Liver (tissue), 3 donors: ENCODE measurements at regions not wholly inside any gene's neighbourhood (a gene's known extent, or its start where the extent isn't known, plus 50 kb on each side); places are given as distances from the start of the nearest gene placed in this dataset.

ENCODE experiments used
- FOXA1 ChIP-seq: IDR thresholded peaks from 2 replicates; pipeline ENCODE4 v1.6.1; 2016; ENCODE audit warnings: antibody characterized with exemption
- GABPA ChIP-seq, 2 donors: IDR thresholded peaks in 1 of 2; conservative IDR thresholded peaks in 1 of 2; 2 replicates each; pipeline ENCODE4 v1.6.1; 2016; ENCODE audit warnings: antibody characterized with exemption in 2 of 2, mild to moderate bottlenecking in 1 of 2, moderate library complexity in 1 of 2
- TF ChIP-seq, protein P1 (sequence below): fragments of 150-350 bp; IDR thresholded peaks from 2 replicates; pipeline ENCODE4 v1.5.1; 2017; ENCODE audit warnings: improper control_type of control experiment, low read depth, low read length; ENCODE audit not compliant: missing input control
- TF ChIP-seq, protein P2 (sequence below): IDR thresholded peaks from 2 replicates; pipeline ENCODE4 v1.6.1; 2016; ENCODE audit warnings: antibody characterized with exemption
- donor health status: healthy.
- donor health status: healthy.

DNA sequence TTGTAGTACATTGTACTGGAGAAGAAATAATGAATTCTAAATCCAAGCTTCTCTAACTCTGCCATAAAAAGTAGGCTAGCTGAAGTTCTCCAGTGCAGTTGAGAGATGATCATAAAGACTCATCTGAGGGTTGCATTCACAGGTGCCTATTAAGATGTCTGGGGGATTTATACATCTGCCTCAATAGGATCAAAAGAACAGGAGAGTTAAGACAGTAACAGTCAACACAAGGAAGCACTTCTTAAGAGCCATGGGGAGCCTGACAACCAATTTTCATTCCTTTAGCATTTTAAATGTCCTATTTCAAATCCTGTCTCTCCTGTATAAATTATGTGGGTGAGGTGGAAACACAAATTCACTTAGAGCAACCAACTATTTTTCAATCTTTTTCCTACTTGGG lies 432.4 kb upstream of the NWD2 start:
- TF ChIP-seq, protein P1, sequence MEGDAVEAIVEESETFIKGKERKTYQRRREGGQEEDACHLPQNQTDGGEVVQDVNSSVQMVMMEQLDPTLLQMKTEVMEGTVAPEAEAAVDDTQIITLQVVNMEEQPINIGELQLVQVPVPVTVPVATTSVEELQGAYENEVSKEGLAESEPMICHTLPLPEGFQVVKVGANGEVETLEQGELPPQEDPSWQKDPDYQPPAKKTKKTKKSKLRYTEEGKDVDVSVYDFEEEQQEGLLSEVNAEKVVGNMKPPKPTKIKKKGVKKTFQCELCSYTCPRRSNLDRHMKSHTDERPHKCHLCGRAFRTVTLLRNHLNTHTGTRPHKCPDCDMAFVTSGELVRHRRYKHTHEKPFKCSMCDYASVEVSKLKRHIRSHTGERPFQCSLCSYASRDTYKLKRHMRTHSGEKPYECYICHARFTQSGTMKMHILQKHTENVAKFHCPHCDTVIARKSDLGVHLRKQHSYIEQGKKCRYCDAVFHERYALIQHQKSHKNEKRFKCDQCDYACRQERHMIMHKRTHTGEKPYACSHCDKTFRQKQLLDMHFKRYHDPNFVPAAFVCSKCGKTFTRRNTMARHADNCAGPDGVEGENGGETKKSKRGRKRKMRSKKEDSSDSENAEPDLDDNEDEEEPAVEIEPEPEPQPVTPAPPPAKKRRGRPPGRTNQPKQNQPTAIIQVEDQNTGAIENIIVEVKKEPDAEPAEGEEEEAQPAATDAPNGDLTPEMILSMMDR: no peak
- TF ChIP-seq, protein P2, sequence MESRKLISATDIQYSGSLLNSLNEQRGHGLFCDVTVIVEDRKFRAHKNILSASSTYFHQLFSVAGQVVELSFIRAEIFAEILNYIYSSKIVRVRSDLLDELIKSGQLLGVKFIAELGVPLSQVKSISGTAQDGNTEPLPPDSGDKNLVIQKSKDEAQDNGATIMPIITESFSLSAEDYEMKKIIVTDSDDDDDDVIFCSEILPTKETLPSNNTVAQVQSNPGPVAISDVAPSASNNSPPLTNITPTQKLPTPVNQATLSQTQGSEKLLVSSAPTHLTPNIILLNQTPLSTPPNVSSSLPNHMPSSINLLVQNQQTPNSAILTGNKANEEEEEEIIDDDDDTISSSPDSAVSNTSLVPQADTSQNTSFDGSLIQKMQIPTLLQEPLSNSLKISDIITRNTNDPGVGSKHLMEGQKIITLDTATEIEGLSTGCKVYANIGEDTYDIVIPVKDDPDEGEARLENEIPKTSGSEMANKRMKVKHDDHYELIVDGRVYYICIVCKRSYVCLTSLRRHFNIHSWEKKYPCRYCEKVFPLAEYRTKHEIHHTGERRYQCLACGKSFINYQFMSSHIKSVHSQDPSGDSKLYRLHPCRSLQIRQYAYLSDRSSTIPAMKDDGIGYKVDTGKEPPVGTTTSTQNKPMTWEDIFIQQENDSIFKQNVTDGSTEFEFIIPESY: no peak
- TF ChIP-seq FOXA1 (no peak), GABPA (IDR thresholded peaks at IDR 0.05 in 1 of 2, conservative IDR thresholded peaks at IDR 0.05 in 1 of 2) (no peak)
